ENCODE measurements at regions not wholly inside any gene's neighbourhood (a gene's known extent, or its start where the extent isn't known, plus 50 kb on each side); places are given as distances from the start of the nearest gene placed in this dataset.

GRCh38 chr16:86202267-86202666 is 303.3 kb downstream of the IRF8 start:
- no peak for DNase-seq

GRCh38 chr16:86202760-86203426 is 303.9 kb downstream of the IRF8 start:
- DNase-seq = no peak

GRCh38 chr16:86203557-86204275 is 304.8 kb downstream of the IRF8 start:
- DNase-seq = no peak

- no peak for DNase-seq
These were observed 304.6 kb upstream of the FOXF1 start for GRCh38 chr16:86205521-86206245.

- no peak for DNase-seq
These were observed 303.0 kb upstream of the FOXF1 start for GRCh38 chr16:86207350-86207749.

- DNase-seq = no peak
These were observed 301.1 kb upstream of the FOXF1 start for GRCh38 chr16:86209202-86209601.

GRCh38 chr16:86210403-86211193 is 299.7 kb upstream of the FOXF1 start:
- no peak for DNase-seq

- DNase-seq = no peak
These were observed 299.1 kb upstream of the FOXF1 start for GRCh38 chr16:86211265-86211664.

- no peak for DNase-seq
These were observed 298.5 kb upstream of the FOXF1 start for GRCh38 chr16:86211800-86212199.

GRCh38 chr16:86212706-86213436 is 297.5 kb upstream of the FOXF1 start:
- DNase-seq = no peak

- no peak for DNase-seq
These were observed 296.7 kb upstream of the FOXF1 start for GRCh38 chr16:86213437-86214205.

- DNase-seq = no peak
These were observed 295.7 kb upstream of the FOXF1 start for GRCh38 chr16:86214326-86215232.

- no peak for DNase-seq
These were observed 294.9 kb upstream of the FOXF1 start for GRCh38 chr16:86215233-86215978.

GRCh38 chr16:86215979-86216585 is 294.2 kb upstream of the FOXF1 start:
- no peak for DNase-seq

GRCh38 chr16:86216591-86216990 is 293.7 kb upstream of the FOXF1 start:
- no peak for DNase-seq

GRCh38 chr16:86217001-86217890 is 293.1 kb upstream of the FOXF1 start:
- DNase-seq = no peak

GRCh38 chr16:86217891-86218270 is 292.4 kb upstream of the FOXF1 start:
- no peak for DNase-seq

GRCh38 chr16:86218479-86219170 is 291.7 kb upstream of the FOXF1 start:
- DNase-seq = no peak

Data from stimulated activated CD4-positive, alpha-beta T cell treated with anti-CD3 and anti-CD28 coated beads, Interleukin-2, amount 100 ng/mL, for 48 hours (primary cell).